Activated CD4-positive, alpha-beta T cell treated with anti-CD3 and anti-CD28 coated beads for 36 hours (primary cell): ENCODE measurements at regions not wholly inside any gene's neighbourhood (a gene's known extent, or its start where the extent isn't known, plus 50 kb on each side); places are given as distances from the start of the nearest gene placed in this dataset.

Experiments
- ATAC-seq: fragments of 200-7000 bp; cut with Tn5 transposase; one replicate; pipeline ENCODE4 v1.10.0; 2021; ENCODE audit warnings: mild to moderate bottlenecking, moderate library complexity
- CTCF ChIA-PET: fragments of 350-600 bp; sonication (Branson Sonifier 250); formaldehyde crosslinking; loops from one replicate; lab custom pipeline; 2021; ENCODE audit warnings: antibody characterized with exemption; lab: Charles Lee
- POLR2A ChIA-PET: fragments of 350-600 bp; sonication (Branson Sonifier 250); formaldehyde crosslinking; loops from one replicate; lab custom pipeline; 2021; ENCODE audit warnings: antibody characterized with exemption, inconsistent platforms; lab: Charles Lee
- DNase-seq: peaks from one replicate; pipeline ENCODE4 v3.0.0-alpha.2; 2020
- H3K27ac Mint-ChIP-seq: one replicate; pipeline ENCODE4 v1.8.0; 2021; ENCODE audit warnings: mixed read lengths
- H3K27me3 Mint-ChIP-seq: one replicate; pipeline ENCODE4 v1.8.0; 2021; ENCODE audit warnings: mixed read lengths
- H3K36me3 Mint-ChIP-seq: one replicate; pipeline ENCODE4 v1.8.0; 2021; ENCODE audit warnings: low read depth, mixed read lengths
- H3K4me1 Mint-ChIP-seq: one replicate; pipeline ENCODE4 v1.8.0; 2021; ENCODE audit warnings: mixed read lengths
- H3K4me3 Mint-ChIP-seq: one replicate; pipeline ENCODE4 v1.8.0; 2021; ENCODE audit warnings: mild to moderate bottlenecking, moderate library complexity, mixed read lengths
- H3K9me3 Mint-ChIP-seq: one replicate; pipeline ENCODE4 v1.8.0; 2021; ENCODE audit warnings: low read depth, mixed read lengths
- intact Hi-C, 2 experiments: fragments of 100-400 bp; cut with DNase I in 1 of 2; cut with micrococcal nuclease in 1 of 2; formaldehyde crosslinking; loops; one replicate each; pipeline versions ENCODE4 v1.14.2 to v1.15.1; 2022 to 2024; cut with DNase I, micrococcal nuclease

- Mint-ChIP-seq H3K4me1 (no peaks in the 10 kb centered on the region), H3K36me3 (no peaks in the 10 kb centered on the region), H3K4me3 (no peak overlapping the region), H3K27ac (no peak overlapping the region), H3K9me3 (peaks cover 3% of the 10 kb centered on the region), H3K27me3 (no peaks in the 10 kb centered on the region)
- intact Hi-C loops, result no loop called here
- DNase-seq, result no peak
- CTCF ChIA-PET, result no interaction called here
- no peak for ATAC-seq
- POLR2A ChIA-PET, result no interaction called here
Observed at GRCh38 chr6:91506509-91506908, 919.6 kb upstream of the MAP3K7 start.

- ChIA-PET CTCF (no interaction called here), POLR2A (no interaction called here)
- Mint-ChIP-seq H3K9me3 (peaks cover 3% of the 10 kb centered on the region), H3K27ac (no peak overlapping the region), H3K4me1 (no peaks in the 10 kb centered on the region), H3K36me3 (no peaks in the 10 kb centered on the region), H3K27me3 (no peaks in the 10 kb centered on the region), H3K4me3 (no peak overlapping the region)
- intact Hi-C loops, result no loop called here
- DNase-seq, result no peak
- ATAC-seq, result no peak
Observed at GRCh38 chr6:91505199-91505598, 918.3 kb upstream of the MAP3K7 start.

- H3K4me1 Mint-ChIP-seq, result no peaks in the 10 kb centered on the region
- no peak overlapping the region for H3K27ac Mint-ChIP-seq
- H3K36me3 Mint-ChIP-seq, result no peaks in the 10 kb centered on the region
- intact Hi-C loops, result no loop called here
- no peak for DNase-seq
- no peak overlapping the region for H3K4me3 Mint-ChIP-seq
- H3K27me3 Mint-ChIP-seq, result no peaks in the 10 kb centered on the region
- ChIA-PET POLR2A (no interaction called here), CTCF (no interaction called here)
- H3K9me3 Mint-ChIP-seq, result peaks cover 2% of the 10 kb centered on the region
- no peak for ATAC-seq
Observed at GRCh38 chr6:91501930-91502329, 915.1 kb upstream of the MAP3K7 start.

- Mint-ChIP-seq H3K27ac (no peak overlapping the region), H3K36me3 (no peaks in the 10 kb centered on the region), H3K27me3 (no peaks in the 10 kb centered on the region), H3K4me1 (no peaks in the 10 kb centered on the region), H3K9me3 (no peaks in the 10 kb centered on the region), H3K4me3 (no peak overlapping the region)
- POLR2A ChIA-PET, result no interaction called here
- ATAC-seq, result no peak
- intact Hi-C loops, result no loop called here
- no peak for DNase-seq
- CTCF ChIA-PET, result no interaction called here
Observed at GRCh38 chr6:91500689-91501303, 913.9 kb upstream of the MAP3K7 start.

GRCh38 chr6:91498576-91498975 lies 911.7 kb upstream of the MAP3K7 start:
- Mint-ChIP-seq H3K4me1 (no peaks in the 10 kb centered on the region), H3K27ac (no peak overlapping the region), H3K27me3 (no peaks in the 10 kb centered on the region), H3K9me3 (no peaks in the 10 kb centered on the region), H3K36me3 (no peaks in the 10 kb centered on the region), H3K4me3 (no peak overlapping the region)
- POLR2A ChIA-PET, result no interaction called here
- no peak for ATAC-seq
- DNase-seq, result no peak
- intact Hi-C loops, result no loop called here
- CTCF ChIA-PET, result interaction anchor here (0.7 kb wide), 1 partner anchor 70 kb away, joined by 3 read pairs; no protein-coding TSS in a partner anchor

GRCh38 chr6:91497770-91498169 lies 910.9 kb upstream of the MAP3K7 start:
- intact Hi-C loops, result no loop called here
- DNase-seq, result no peak
- ChIA-PET POLR2A (no interaction called here), CTCF (no interaction called here)
- Mint-ChIP-seq H3K4me3 (no peak overlapping the region), H3K36me3 (no peaks in the 10 kb centered on the region), H3K9me3 (no peaks in the 10 kb centered on the region), H3K27me3 (no peaks in the 10 kb centered on the region), H3K27ac (no peak overlapping the region), H3K4me1 (no peaks in the 10 kb centered on the region)
- ATAC-seq, result no peak

- no peaks in the 10 kb centered on the region for H3K36me3 Mint-ChIP-seq
- H3K4me1 Mint-ChIP-seq, result no peaks in the 10 kb centered on the region
- intact Hi-C loops, result no loop called here
- ChIA-PET CTCF (interaction anchor here (0.7 kb wide), 1 partner anchor 551 kb away, joined by 3 read pairs; no protein-coding TSS in a partner anchor), POLR2A (no interaction called here)
- no peak overlapping the region for H3K27ac Mint-ChIP-seq
- no peaks in the 10 kb centered on the region for H3K27me3 Mint-ChIP-seq
- DNase-seq (no peak), ATAC-seq (no peak)
- no peak overlapping the region for H3K4me3 Mint-ChIP-seq
- H3K9me3 Mint-ChIP-seq, result peaks cover 2% of the 10 kb centered on the region
Observed at GRCh38 chr6:91490671-91491301, 903.9 kb upstream of the MAP3K7 start.

- ChIA-PET POLR2A (no interaction called here), CTCF (no interaction called here)
- Mint-ChIP-seq H3K27me3 (no peaks in the 10 kb centered on the region), H3K4me3 (no peak overlapping the region), H3K27ac (no peak overlapping the region), H3K9me3 (peaks cover 2% of the 10 kb centered on the region), H3K4me1 (no peaks in the 10 kb centered on the region), H3K36me3 (no peaks in the 10 kb centered on the region)
- ATAC-seq (no peak), DNase-seq (no peak)
- intact Hi-C loops, result no loop called here
Observed at GRCh38 chr6:91487696-91488392, 901.0 kb upstream of the MAP3K7 start.

GRCh38 chr6:91486200-91486599 lies 899.3 kb upstream of the MAP3K7 start:
- DNase-seq (no peak), ATAC-seq (no peak)
- H3K36me3 Mint-ChIP-seq, result no peaks in the 10 kb centered on the region
- no peak overlapping the region for H3K27ac Mint-ChIP-seq
- H3K4me3 Mint-ChIP-seq, result no peak overlapping the region
- ChIA-PET POLR2A (no interaction called here), CTCF (no interaction called here)
- no peaks in the 10 kb centered on the region for H3K27me3 Mint-ChIP-seq
- no peaks in the 10 kb centered on the region for H3K9me3 Mint-ChIP-seq
- H3K4me1 Mint-ChIP-seq, result no peaks in the 10 kb centered on the region
- intact Hi-C loops, result no loop called here

- H3K36me3 Mint-ChIP-seq, result no peaks in the 10 kb centered on the region
- ChIA-PET POLR2A (no interaction called here), CTCF (no interaction called here)
- H3K9me3 Mint-ChIP-seq, result no peaks in the 10 kb centered on the region
- H3K4me3 Mint-ChIP-seq, result no peak overlapping the region
- H3K27me3 Mint-ChIP-seq, result no peaks in the 10 kb centered on the region
- H3K27ac Mint-ChIP-seq, result no peak overlapping the region
- intact Hi-C loops, result no loop called here
- ATAC-seq, result no peak
- DNase-seq, result no peak
- no peaks in the 10 kb centered on the region for H3K4me1 Mint-ChIP-seq
Observed at GRCh38 chr6:91485047-91485446, 898.2 kb upstream of the MAP3K7 start.

GRCh38 chr6:91483415-91484105 lies 896.7 kb upstream of the MAP3K7 start:
- no peak for ATAC-seq

More at GRCh38 chr6:91483415-91484105, 896.7 kb upstream of the MAP3K7 start:
- Mint-ChIP-seq H3K36me3 (no peaks in the 10 kb centered on the region), H3K4me3 (no peak overlapping the region), H3K27me3 (no peaks in the 10 kb centered on the region), H3K27ac (no peak overlapping the region), H3K9me3 (no peaks in the 10 kb centered on the region), H3K4me1 (no peaks in the 10 kb centered on the region)
- ChIA-PET POLR2A (no interaction called here), CTCF (no interaction called here)
- intact Hi-C loops, result no loop called here
- no peak for DNase-seq
